NCI-H2029 treated with DMSO at 0.1 percent for 48 hours (cell line): ENCODE measurements at regions not wholly inside any gene's neighbourhood (a gene's known extent, or its start where the extent isn't known, plus 50 kb on each side); places are given as distances from the start of the nearest gene placed in this dataset.
"Not testable (repeated sequence)": the region's sequence is repeated elsewhere in the genome, so short reads cannot be mapped to it uniquely, and the experiment has no call there.

Experiments
- DNase-seq: peaks from one replicate; lab custom pipeline; 2025; lab: John Stamatoyannopoulos, UW

- peak; percentile 85 for DNase-seq
Measured at GRCh38 chr9:75775966-75776691, 114.3 kb upstream of the PCSK5 start.

- no peak for DNase-seq
Measured at GRCh38 chr9:75780185-75780584, 110.3 kb upstream of the PCSK5 start.

DNA sequence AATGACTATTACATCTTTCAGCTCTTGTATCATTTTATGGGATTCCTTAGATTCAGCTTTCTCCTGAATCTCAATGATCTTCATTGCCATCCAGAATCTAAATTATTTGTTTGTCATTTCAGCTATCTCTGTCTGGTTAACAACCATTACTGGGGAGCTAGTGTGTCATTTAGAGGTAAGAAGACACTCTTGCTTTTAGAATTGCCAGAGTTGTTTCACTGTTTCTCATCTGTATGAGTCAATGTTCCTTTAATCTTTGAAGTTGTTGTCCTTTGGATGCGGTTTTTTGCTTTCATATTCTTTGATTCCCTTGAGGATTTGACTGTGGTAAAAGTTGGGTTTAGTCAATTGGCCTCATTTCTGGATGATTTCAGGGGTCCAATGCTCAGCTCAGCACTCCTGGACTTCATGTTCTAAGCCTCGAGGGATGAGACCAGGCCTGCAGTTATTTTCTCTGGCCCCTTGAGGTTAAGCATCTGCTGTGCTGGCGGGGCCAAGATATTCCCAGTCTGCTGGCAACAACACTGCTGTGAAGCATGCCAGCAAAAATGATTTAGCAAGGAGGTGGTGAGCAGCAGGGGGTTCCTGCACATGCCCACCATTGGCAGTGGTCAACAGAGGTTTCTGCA, 102.4 kb upstream of the PCSK5 start:
- DNase-seq: no peak

GRCh38 chr9:75797085-75797580, 93.3 kb upstream of the PCSK5 start:
- no peak for DNase-seq

DNA sequence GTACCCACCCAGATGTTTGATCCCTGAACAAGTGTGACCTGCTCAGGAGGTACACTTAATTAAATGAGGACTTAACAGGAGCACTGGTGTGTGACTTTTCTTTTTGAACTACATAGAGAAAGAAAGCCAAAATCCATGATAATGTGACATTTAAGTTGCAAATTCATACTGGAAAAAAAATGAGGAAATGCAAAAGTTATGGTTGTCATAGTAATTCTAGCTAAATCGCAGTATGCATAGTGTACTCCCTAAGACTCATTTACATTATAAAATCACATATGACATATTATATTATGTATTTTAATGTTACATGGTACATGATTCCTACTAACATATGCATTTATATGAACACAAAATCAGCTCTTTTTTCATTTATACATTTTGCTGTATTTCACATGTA, 92.0 kb upstream of the PCSK5 start:
- DNase-seq: no peak

DNA sequence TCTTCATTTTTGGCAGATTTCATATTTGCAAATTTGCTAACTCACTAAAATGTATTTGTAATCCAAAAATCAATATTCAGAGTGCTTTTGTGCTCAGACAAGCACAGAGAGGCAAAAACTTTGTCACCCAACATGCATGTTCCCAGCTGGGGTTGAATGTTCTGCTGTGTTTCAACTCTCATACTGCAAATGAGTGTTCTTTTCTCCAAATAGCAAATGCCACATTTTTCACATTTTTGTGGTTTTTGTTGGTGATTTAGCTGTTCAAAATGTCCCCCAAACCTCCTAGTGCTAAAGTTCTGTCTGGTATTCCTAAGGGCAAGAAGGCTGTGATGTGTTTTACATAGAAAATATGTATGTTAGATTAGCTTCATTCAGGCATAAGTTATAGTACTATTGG, 87.3 kb upstream of the PCSK5 start:
- DNase-seq: no peak

GRCh38 chr9:75810063-75810462, 80.4 kb upstream of the PCSK5 start:
- no peak for DNase-seq

- DNase-seq: no peak
Measured at GRCh38 chr9:75811692-75812091, 78.8 kb upstream of the PCSK5 start.

DNA sequence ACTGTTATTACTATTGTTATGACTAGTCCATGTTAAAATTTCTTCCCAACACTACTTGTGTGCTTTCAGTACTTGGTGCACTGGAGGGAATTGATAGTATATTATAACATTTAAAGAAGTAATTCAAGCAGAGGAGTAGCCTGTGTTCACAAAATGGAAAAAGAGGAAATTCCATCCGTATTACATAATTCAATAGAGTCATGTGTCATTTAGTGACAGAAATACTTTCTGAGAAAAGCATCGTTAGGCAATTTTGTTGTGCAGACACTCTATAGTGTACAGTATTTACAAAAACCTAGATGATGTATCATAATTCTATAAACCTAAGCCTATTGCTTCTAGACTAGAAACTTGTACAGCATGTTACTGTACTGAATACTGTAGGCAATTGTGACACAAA, 78.3 kb upstream of the PCSK5 start:
- DNase-seq: no peak

DNA sequence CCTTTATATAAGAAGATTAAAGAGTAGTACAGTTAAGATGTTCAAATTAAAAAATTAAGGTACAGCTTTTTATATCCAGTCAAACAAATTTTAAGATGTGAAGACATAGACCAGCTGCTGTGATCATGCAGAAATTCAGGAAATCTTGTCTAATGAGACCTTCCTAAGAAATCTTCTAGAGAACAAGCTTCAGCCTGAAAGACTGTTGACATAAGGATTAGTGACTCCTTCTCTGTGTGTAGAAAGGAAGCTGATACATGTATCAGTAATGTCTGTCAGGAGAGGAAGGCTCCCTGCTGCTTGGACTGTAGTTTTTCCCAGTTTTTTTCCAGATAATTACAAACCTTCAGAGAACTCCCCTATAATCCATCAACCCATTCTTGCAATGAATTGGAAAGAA, 75.8 kb upstream of the PCSK5 start:
- no peak for DNase-seq

DNA sequence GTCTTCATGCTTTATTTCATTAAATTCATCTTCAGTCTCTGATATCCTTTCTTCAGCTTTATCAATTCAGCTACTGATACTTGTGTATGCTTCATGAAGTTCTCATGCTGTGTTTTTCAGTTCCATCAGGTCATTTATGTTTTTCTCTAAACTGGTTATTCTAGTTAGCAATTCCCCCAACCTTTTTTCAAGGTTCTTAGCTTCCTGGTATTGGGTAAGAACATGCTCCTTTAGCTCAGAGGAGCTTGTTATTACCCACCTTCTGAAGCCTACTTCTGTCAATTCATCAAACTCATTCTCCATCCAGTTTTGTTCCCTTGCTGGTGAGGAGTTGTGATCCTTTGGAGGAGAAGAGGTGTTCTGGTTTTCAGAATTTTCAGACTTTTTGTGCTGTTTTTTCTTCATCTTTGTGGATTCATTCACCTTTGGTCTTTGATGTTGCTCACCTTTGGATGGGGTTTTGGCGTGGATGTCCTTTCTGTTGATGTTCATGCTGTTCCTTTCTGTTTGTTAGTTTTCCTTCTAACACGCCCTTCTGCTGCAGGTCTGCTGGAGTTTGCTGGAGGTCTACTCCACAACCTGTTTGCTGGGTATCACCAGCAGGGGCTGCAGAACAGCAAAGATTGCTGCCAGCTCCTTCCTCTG, 69.9 kb upstream of the PCSK5 start:
- DNase-seq: not testable (repeated sequence)

- DNase-seq: no peak
Measured at GRCh38 chr9:75823151-75823550, 67.3 kb upstream of the PCSK5 start.

DNA sequence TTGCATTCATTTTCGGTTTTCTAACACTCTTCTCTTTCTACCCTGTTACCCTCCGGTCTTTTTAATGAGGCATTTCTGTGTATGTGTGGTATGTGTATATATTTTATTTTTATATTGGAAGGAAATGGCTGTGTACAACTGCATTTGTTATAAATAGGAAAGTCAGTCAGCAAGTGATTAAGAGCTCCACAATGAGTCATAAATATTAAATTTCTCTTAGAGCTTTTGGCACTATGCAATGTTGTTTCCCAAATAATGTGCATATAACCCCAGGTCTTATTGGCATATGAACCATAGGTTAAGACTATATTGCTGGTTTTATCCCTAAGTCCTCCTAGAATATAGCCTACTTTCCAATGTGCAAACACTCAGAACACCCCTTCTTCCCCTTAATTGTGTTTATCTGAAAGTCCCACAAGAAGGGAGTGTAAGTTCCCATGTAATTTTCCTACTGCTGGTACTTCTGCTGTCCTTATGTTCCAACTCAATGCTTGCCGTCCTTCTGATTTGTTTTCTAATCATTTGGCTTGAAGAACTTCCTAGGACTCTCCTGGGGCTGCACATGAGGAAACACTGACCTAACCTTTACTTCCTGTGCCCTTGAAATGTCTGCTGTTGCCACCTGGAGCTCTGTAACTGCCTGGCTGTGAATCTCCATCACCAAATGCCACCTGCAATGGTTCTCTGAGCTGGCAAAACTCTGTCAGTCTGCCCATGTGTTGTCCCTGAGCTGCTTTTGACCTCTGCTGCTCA, 65.5 kb upstream of the PCSK5 start:
- no peak for DNase-seq

DNA sequence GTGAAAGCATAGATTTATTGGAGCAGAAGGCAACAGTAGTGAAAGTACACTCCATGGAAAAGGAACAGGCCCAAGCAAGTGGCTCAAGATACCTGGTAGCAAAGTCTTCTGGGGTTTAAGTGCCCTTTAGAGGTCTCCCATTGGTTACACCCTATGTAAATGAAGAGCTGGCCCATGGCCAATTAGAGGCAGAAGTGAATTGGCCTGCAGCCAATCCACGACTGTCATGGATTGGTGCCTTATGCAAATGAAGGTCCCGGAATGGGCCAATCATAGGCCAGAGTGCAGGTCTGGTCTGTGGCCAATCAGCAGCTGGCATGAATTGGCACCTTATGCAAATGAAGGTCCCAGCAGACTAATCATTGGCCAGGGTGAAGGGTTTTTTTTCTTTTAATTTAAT, 64.2 kb upstream of the PCSK5 start:
- no peak for DNase-seq

DNA sequence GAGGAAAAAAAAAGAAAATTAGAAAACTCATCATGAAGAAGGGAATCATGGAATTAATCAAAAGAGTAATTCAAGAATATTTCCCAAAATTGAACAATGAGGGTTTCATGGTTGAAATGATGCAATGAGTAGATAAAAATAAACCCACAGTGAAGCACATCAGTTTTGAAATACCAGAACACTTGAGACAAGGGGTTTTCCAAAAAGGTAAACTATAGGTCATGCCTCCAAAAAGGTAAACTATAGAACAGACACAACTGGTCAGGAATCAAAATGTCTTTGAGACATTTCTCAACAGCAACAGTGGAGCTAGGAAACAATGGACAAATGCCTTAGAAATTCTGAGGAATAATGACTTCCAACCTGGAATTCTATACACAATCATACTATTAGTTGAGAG, 60.2 kb upstream of the PCSK5 start:
- DNase-seq: no peak

GRCh38 chr9:75833778-75834177, 56.7 kb upstream of the PCSK5 start:
- no peak for DNase-seq

DNA sequence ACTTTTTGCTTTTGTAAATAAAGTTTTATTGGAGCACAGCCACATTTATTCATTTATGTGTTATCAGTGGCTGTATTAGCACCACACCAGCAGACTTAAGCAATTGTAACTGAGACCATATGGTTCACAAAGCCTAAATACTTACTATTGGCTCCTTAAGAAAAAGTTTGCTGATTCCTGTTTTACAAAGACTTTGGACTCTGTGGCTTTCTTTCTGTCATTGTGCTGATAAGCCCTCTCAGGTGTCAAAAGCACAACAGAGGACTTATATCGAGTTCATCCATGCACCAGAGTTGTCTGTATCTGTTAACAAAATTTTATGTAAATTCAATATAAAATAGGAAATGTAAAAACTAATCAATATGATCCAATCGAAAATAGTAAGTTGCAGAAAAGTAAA, 55.6 kb upstream of the PCSK5 start:
- no peak for DNase-seq
